ENCODE measurements at regions not wholly inside any gene's neighbourhood (a gene's known extent, or its start where the extent isn't known, plus 50 kb on each side); places are given as distances from the start of the nearest gene placed in this dataset.

DNA sequence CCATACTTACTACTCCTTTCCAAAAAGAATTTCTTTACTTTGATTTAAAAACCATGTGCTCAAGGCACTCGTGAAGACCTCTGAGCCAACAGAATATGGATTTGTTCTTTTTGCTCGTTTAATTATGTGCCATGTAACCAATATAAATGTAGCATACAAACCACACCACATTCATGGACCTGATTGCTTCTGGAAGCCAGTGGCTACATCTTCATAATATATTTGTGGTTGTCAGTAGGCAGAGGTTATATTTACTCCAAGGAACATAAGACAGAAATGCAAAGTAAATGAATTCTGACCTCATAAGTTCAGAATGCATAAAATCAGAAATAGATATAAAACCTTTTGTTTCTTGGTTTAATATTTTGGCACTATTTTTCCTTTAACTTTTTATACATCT, 373.0 kb downstream of the HDGFL1 start:
- no TSS peak for BruUV-seq (replicated peaks)
- H3K4me2 ChIP-seq = no peak overlapping the region
- H3K36me3 ChIP-seq (ENCODE audit: low read depth) = no peaks in the 10 kb centered on the region
- no peak overlapping the region for H3K4me3 ChIP-seq
- no peaks in the 10 kb centered on the region for H4K20me1 ChIP-seq (ENCODE audit: insufficient read depth)
- no peaks in the 10 kb centered on the region for H3K4me1 ChIP-seq (replicated peaks; ENCODE audit: insufficient read depth)
- H3K79me2 ChIP-seq (ENCODE audit: low read depth) = no peaks in the 10 kb centered on the region
- POLR2A ChIA-PET (ENCODE audit: unreplicated experiment) = no interaction called here
- no peaks in the 10 kb centered on the region for H3K27me3 ChIP-seq (ENCODE audit: insufficient read depth, low read depth)
- no peaks in the 10 kb centered on the region for H3K9me2 ChIP-seq (ENCODE audit: insufficient read depth)
- intact Hi-C loops (cut with micrococcal nuclease; ENCODE audit: unreplicated experiment) = no loop called here
- no peak overlapping the region for H2AFZ ChIP-seq
- TF ChIP-seq, protein P1, sequence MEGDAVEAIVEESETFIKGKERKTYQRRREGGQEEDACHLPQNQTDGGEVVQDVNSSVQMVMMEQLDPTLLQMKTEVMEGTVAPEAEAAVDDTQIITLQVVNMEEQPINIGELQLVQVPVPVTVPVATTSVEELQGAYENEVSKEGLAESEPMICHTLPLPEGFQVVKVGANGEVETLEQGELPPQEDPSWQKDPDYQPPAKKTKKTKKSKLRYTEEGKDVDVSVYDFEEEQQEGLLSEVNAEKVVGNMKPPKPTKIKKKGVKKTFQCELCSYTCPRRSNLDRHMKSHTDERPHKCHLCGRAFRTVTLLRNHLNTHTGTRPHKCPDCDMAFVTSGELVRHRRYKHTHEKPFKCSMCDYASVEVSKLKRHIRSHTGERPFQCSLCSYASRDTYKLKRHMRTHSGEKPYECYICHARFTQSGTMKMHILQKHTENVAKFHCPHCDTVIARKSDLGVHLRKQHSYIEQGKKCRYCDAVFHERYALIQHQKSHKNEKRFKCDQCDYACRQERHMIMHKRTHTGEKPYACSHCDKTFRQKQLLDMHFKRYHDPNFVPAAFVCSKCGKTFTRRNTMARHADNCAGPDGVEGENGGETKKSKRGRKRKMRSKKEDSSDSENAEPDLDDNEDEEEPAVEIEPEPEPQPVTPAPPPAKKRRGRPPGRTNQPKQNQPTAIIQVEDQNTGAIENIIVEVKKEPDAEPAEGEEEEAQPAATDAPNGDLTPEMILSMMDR (conservative IDR thresholded peaks at IDR 0.05) = no peak
- no peak for TF ChIP-seq EZH2 (IDR thresholded peaks at IDR 0.05; ENCODE audit: low read depth)
- H3K27ac ChIP-seq = no peak overlapping the region
- CTCF ChIA-PET = no interaction called here
- DNase-seq = no peak
- H3K9me3 ChIP-seq (ENCODE audit: insufficient read depth, low read depth) = no peaks in the 10 kb centered on the region
- no peaks in the 10 kb centered on the region for H3F3A ChIP-seq (ENCODE audit: insufficient read depth, low read depth)

DNA sequence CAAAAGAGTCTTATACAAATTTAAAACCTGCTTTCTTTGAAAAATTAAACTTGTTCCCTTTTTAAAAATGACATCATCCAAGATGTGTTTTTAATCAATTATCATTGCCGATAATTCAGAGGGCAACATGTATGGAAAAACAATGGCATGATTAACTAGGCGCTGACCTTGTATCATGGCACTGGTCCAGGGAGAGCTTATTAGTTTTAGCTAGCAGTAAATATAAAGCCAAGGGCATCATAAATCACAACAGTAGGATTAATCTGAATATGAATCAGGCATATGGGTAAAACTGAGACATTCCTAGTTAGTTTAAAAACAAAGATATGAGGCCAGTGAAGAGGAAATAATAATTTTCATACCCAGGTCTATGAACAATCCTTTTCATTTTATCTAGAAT, 374.0 kb downstream of the HDGFL1 start:
- Histone ChIP-seq H3K9me3 (ENCODE audit: insufficient read depth, low read depth) (no peaks in the 10 kb centered on the region), H3K27me3 (ENCODE audit: insufficient read depth, low read depth) (no peaks in the 10 kb centered on the region), H2AFZ (no peak overlapping the region), H4K20me1 (ENCODE audit: insufficient read depth) (no peaks in the 10 kb centered on the region), H3K36me3 (ENCODE audit: low read depth) (no peaks in the 10 kb centered on the region), H3F3A (ENCODE audit: insufficient read depth, low read depth) (no peaks in the 10 kb centered on the region), H3K9me2 (ENCODE audit: insufficient read depth) (no peaks in the 10 kb centered on the region), H3K79me2 (ENCODE audit: low read depth) (no peaks in the 10 kb centered on the region), H3K4me2 (no peak overlapping the region), H3K4me3 (no peak overlapping the region), H3K4me1 (replicated peaks; ENCODE audit: insufficient read depth) (no peaks in the 10 kb centered on the region), H3K27ac (no peak overlapping the region)
- ChIA-PET POLR2A (ENCODE audit: unreplicated experiment) (no interaction called here), CTCF (no interaction called here)
- no TSS peak for BruUV-seq (replicated peaks)
- DNase-seq = no peak
- TF ChIP-seq EZH2 (IDR thresholded peaks at IDR 0.05; ENCODE audit: low read depth) = no peak
- TF ChIP-seq, protein P1 (conservative IDR thresholded peaks at IDR 0.05) = no peak
- intact Hi-C loops (cut with micrococcal nuclease; ENCODE audit: unreplicated experiment) = no loop called here

DNA sequence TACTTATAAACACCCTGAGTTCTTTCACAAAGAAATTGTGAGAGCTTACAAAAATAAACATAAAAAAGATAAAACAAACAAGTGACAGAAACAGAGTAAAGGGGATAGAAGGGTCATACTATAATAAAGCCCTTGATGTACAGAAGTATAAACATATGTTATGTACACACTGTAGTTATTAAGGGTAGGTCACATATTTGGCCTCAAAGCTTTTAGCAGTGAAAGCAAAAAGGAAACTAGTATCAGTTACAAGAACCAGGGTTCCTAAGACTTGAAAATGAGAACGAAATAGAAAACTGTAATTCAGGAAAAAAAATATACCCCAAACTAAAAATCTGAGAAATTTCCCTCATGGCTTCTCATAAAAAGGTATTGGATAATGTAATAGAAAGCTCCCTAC, 380.6 kb downstream of the HDGFL1 start:
- Histone ChIP-seq H3K27me3 (ENCODE audit: insufficient read depth, low read depth) (no peaks in the 10 kb centered on the region), H2AFZ (no peak overlapping the region), H3K9me3 (ENCODE audit: insufficient read depth, low read depth) (no peaks in the 10 kb centered on the region), H4K20me1 (ENCODE audit: insufficient read depth) (no peaks in the 10 kb centered on the region), H3K4me2 (no peak overlapping the region), H3K9me2 (ENCODE audit: insufficient read depth) (no peaks in the 10 kb centered on the region), H3K36me3 (ENCODE audit: low read depth) (no peaks in the 10 kb centered on the region), H3K79me2 (ENCODE audit: low read depth) (no peaks in the 10 kb centered on the region), H3K27ac (no peak overlapping the region), H3F3A (ENCODE audit: insufficient read depth, low read depth) (no peaks in the 10 kb centered on the region), H3K4me3 (no peak overlapping the region), H3K4me1 (replicated peaks; ENCODE audit: insufficient read depth) (peaks cover 8% of the 10 kb centered on the region; the same call in 1 of the 2 replicates)
- TF ChIP-seq EZH2 (IDR thresholded peaks at IDR 0.05; ENCODE audit: low read depth) = no peak
- TF ChIP-seq, protein P1 (conservative IDR thresholded peaks at IDR 0.05) = no peak
- POLR2A ChIA-PET (ENCODE audit: unreplicated experiment) = interaction anchor here (0.6 kb wide), 2 partner anchors 13 to 929 kb away, joined by 3 to 5 read pairs; no protein-coding TSS in a partner anchor
- BruUV-seq (replicated peaks) = no TSS peak
- CTCF ChIA-PET = no interaction called here
- intact Hi-C loops (cut with micrococcal nuclease; ENCODE audit: unreplicated experiment) = no loop called here
- no peak for DNase-seq
